ENCODE measurements at regions not wholly inside any gene's neighbourhood (a gene's known extent, or its start where the extent isn't known, plus 50 kb on each side); places are given as distances from the start of the nearest gene placed in this dataset.
"Not testable (repeated sequence)": the region's sequence is repeated elsewhere in the genome, so short reads cannot be mapped to it uniquely, and the experiment has no call there.

DNA sequence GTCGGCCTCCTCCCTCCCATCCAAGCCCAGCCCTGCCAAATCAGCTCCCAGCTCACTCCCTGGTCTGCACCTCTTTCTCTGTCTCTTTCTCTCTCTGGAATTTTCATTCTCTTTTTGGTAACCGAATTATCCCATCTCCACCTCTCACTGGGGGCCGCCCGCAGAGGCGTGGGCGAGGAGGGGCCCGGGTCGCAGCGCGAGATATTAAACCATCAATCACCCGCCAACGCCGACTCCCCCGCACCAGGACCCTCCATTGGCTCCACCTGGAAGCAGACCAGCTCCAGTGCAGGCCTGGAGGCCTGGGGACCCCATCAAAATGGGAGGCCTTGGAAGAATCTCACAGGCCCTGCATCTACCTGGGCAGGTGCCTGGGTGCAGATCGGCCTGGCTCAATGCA lies 83.8 kb upstream of the ADGRL1 start:
- H3K4me3 ChIP-seq (ENCODE audit: control insufficient read depth, low read depth, low read length); DNase-seq (ENCODE audit: low read depth): not testable (repeated sequence)

GRCh38 chr19:14287837-14288236 lies 81.9 kb upstream of the ADGRL1 start:
- not testable (repeated sequence) for DNase-seq (ENCODE audit: low read depth); H3K4me3 ChIP-seq (ENCODE audit: control insufficient read depth, low read depth, low read length)

- DNase-seq (ENCODE audit: low read depth): peak; percentile 7
- not testable (repeated sequence) for H3K4me3 ChIP-seq (ENCODE audit: control insufficient read depth, low read depth, low read length)
These were observed 80.6 kb upstream of the ADGRL1 start for GRCh38 chr19:14286594-14286993.

GRCh38 chr19:14285726-14286125 lies 79.8 kb upstream of the ADGRL1 start:
- DNase-seq (ENCODE audit: low read depth); H3K4me3 ChIP-seq (ENCODE audit: control insufficient read depth, low read depth, low read length): not testable (repeated sequence)

GRCh38 chr19:14283813-14284520 lies 78.0 kb upstream of the ADGRL1 start:
- DNase-seq (ENCODE audit: low read depth): peak; percentile 90
- H3K4me3 ChIP-seq (ENCODE audit: control insufficient read depth, low read depth, low read length): not testable (repeated sequence)

DNA sequence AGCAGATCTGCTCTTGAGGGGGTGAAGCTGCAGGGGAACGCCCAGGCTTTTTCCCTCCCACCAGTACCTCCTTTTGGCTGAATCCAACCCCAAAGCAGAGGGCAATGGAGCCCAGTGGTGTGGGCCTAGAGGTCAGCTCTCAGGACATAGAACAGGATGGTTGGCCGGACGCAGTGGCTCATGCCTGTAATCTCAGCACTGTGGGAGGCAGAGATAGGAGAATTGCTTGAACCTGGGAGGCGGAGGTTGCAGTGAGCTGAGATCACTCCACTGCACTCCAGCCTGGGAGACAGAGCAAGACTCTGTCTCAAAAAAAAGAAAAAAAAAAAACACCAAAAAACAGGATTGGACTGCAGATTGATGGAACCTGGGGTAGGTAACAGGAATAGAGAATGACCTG lies 73.3 kb upstream of the ADGRL1 start:
- DNase-seq (ENCODE audit: low read depth); H3K4me3 ChIP-seq (ENCODE audit: control insufficient read depth, low read depth, low read length): not testable (repeated sequence)

- H3K4me3 ChIP-seq (ENCODE audit: control insufficient read depth, low read depth, low read length): no peak overlapping the region
- no peak for TF ChIP-seq CTCF (conservative IDR thresholded peaks at IDR 0.05; ENCODE audit: control insufficient read depth, insufficient read depth, low read depth, low read length)
- DNase-seq (ENCODE audit: low read depth): no peak
These were observed 71.6 kb upstream of the ADGRL1 start for GRCh38 chr19:14277608-14278007.

DNA sequence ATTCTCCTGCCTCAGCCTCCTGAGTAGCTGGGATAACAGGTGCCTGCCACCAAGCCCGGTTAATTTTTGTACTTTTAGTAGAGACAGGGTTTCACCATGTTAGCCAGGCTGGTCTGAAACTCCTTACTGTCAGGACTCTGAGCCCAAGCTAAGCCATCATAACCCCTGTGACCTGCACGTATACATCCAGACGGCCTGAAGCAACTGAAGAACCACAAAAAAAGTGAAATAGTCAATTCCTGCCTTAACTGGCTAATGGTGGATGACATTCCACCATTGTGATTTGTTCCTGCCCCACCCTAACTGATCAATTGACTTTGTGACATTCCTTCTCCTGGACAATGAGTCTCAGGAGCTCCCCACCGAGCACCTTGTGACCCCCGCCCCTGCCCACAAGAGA lies 69.9 kb upstream of the ADGRL1 start:
- DNase-seq (ENCODE audit: low read depth); H3K4me3 ChIP-seq (ENCODE audit: control insufficient read depth, low read depth, low read length): not testable (repeated sequence)

DNA sequence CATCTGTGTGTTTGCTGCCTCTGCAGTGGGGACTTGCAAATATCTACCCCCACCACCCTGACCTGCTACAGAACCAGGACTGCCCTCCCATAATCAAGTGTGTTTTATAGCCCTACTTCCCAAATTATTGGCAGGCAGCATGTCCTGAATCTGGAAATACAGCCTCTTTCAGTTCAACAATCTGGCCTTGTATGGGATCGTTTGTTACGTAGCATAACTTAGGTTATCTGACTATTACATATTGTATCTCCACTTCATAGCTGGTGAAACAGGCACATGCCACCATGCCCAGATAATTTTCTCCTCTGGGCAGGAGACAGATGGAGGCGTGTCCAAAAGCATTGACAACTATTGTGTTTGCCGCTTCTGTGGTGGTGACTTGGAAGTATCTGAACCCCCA lies 66.7 kb upstream of the ADGRL1 start:
- TF ChIP-seq CTCF (conservative IDR thresholded peaks at IDR 0.05; ENCODE audit: control insufficient read depth, insufficient read depth, low read depth, low read length): no peak
- H3K4me3 ChIP-seq (ENCODE audit: control insufficient read depth, low read depth, low read length): no peak overlapping the region
- DNase-seq (ENCODE audit: low read depth): no peak

DNA sequence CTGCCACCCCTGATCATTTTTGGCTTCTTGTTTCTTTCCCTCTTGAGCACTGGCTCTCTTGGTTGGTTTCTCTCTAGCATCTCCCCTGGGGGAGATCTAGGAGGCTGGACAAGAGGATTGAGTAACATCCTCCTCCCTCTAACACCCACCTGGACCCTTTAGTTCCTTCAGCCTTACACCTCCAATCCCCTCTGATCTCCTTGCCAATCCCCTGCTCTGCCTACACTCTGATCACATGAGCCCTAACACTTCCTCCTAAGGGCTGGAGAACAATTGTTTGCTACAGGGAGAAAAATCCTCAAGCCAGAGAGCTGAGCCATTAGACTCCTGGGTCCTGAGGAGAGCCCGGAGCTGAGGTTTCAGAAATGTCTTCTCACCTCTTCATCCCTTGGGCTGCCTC lies 65.9 kb upstream of the ADGRL1 start:
- DNase-seq (ENCODE audit: low read depth): no peak

GRCh38 chr19:14270557-14270956 lies 64.6 kb upstream of the ADGRL1 start:
- H3K4me3 ChIP-seq (ENCODE audit: control insufficient read depth, low read depth, low read length); DNase-seq (ENCODE audit: low read depth): not testable (repeated sequence)

More for the DNA sequence above, 65.9 kb upstream of the ADGRL1 start:
- no peak overlapping the region for H3K4me3 ChIP-seq (ENCODE audit: control insufficient read depth, low read depth, low read length)
- TF ChIP-seq CTCF (conservative IDR thresholded peaks at IDR 0.05; ENCODE audit: control insufficient read depth, insufficient read depth, low read depth, low read length): no peak

All from fibroblast of mammary gland (primary cell).